H1 (cell line): ENCODE measurements at regions not wholly inside any gene's neighbourhood (a gene's known extent, or its start where the extent isn't known, plus 50 kb on each side); places are given as distances from the start of the nearest gene placed in this dataset.
A peak's percentile ranks its signal among the peaks of the same experiment; 100 is the strongest.

ENCODE experiments used
- CTCF ChIA-PET: fragments of 300-600 bp; sonication (Branson Sonifier 250); formaldehyde crosslinking; loops from one replicate; lab custom pipeline; 2021; ENCODE audit not compliant: partially characterized antibody; lab: Charles Lee
- POLR2A ChIA-PET: fragments of 300-600 bp; sonication (Branson Sonifier 250); formaldehyde crosslinking; loops from one replicate; lab custom pipeline; 2021; ENCODE audit warnings: inconsistent platforms; ENCODE audit not compliant: partially characterized antibody; lab: Charles Lee
- DNase-seq, 2 experiments: peaks; one replicate each; pipeline versions ENCODE4 v3.0.0 to v3.0.0-alpha.2; 2010 to 2022; ENCODE audit warnings: low spot score in 2 of 2, low read depth in 1 of 2, mixed read lengths in 1 of 2
- FAIRE-seq: peaks from 2 replicates; lab custom pipeline; 2011; peaks lifted over from hg19 to GRCh38; lab: Jason Lieb, UNC
- H2AFZ ChIP-seq: 2 replicates; pipeline ENCODE4 v1.8.1; 2012; ENCODE audit warnings: low read length, inconsistent platforms
- H2AK5ac ChIP-seq: 2 replicates; pipeline ENCODE4 v1.6.1; 2013; ENCODE audit warnings: low read depth, low read length
- H2BK120ac ChIP-seq: replicated peaks from 2 replicates; pipeline ENCODE3; 2013; ENCODE audit warnings: low read depth, low read length, inconsistent platforms
- H2BK12ac ChIP-seq: 2 replicates; pipeline ENCODE4 v1.6.1; 2013; ENCODE audit warnings: low read depth, low read length
- H2BK15ac ChIP-seq: 2 replicates; pipeline ENCODE4 v1.6.1; 2013; ENCODE audit warnings: low read length
- H2BK20ac ChIP-seq: 2 replicates; pipeline ENCODE4 v1.6.1; 2013; ENCODE audit warnings: low read length
- H2BK5ac ChIP-seq: 2 replicates; pipeline ENCODE4 v1.6.1; 2013; ENCODE audit warnings: low read depth, low read length
- H3K14ac ChIP-seq: 2 replicates; pipeline ENCODE4 v1.6.1; 2013; ENCODE audit warnings: inconsistent platforms; ENCODE audit not compliant: insufficient read length
- H3K18ac ChIP-seq: 2 replicates; pipeline ENCODE4 v1.6.1; 2013; ENCODE audit warnings: low read length; ENCODE audit errors: extremely low read depth
- H3K23ac ChIP-seq: 2 replicates; pipeline ENCODE4 v1.6.1; 2013; ENCODE audit warnings: inconsistent platforms; ENCODE audit not compliant: insufficient read length
- H3K23me2 ChIP-seq: 2 replicates; pipeline ENCODE4 v1.6.1; 2013; ENCODE audit warnings: low read depth, low read length
- H3K27ac ChIP-seq: 2 replicates; pipeline ENCODE4 v1.6.1; 2011; ENCODE audit warnings: low read depth, low read length, inconsistent platforms
- H3K27me3 ChIP-seq, 4 experiments: replicated peaks in 1 of 4; 1 replicate in 1 of 4; 2 replicates in 3 of 4; pipeline versions ENCODE4 v1.6.1 to v1.8.1; 2011 to 2013; ENCODE audit warnings: low read length in 3 of 4, mild to moderate bottlenecking in 3 of 4, inconsistent platforms in 2 of 4, mixed read lengths in 2 of 4, moderate library complexity in 1 of 4; ENCODE audit not compliant: control insufficient read depth in 3 of 4, insufficient read depth in 3 of 4; ENCODE audit errors: extremely low read depth in 1 of 4
- H3K36me3 ChIP-seq, 4 experiments: 2 replicates each; pipeline versions ENCODE4 v1.6.1 to v1.8.1; 2011 to 2013; ENCODE audit warnings: mild to moderate bottlenecking in 4 of 4, low read length in 3 of 4, moderate library complexity in 2 of 4, control low read depth in 1 of 4, inconsistent platforms in 1 of 4; ENCODE audit not compliant: insufficient read depth in 4 of 4, control insufficient read depth in 2 of 4
- H3K4ac ChIP-seq: replicated peaks from 2 replicates; pipeline ENCODE3; 2013; ENCODE audit warnings: low read length, low read depth, mixed read lengths, inconsistent platforms; ENCODE audit not compliant: insufficient read length
- H3K4me1 ChIP-seq, 4 experiments: replicated peaks in 1 of 4; 1 replicate in 1 of 4; 2 replicates in 3 of 4; pipeline versions ENCODE4 v1.6.1 to v1.8.1; 2011 to 2013; ENCODE audit warnings: low read length in 3 of 4, inconsistent platforms in 2 of 4, mixed read lengths in 1 of 4; ENCODE audit not compliant: insufficient read depth in 4 of 4, control insufficient read depth in 3 of 4
- H3K4me2 ChIP-seq, 2 experiments: 2 replicates each; pipeline versions ENCODE4 v1.6.1 to v1.8.1; 2011 to 2013; ENCODE audit warnings: low read depth in 2 of 2, low read length in 2 of 2, control low read depth in 1 of 2, inconsistent platforms in 1 of 2, mild to moderate bottlenecking in 1 of 2; ENCODE audit not compliant: insufficient read depth in 1 of 2
- H3K4me3 ChIP-seq, 4 experiments: fragments of 200-600, 300-600 bp in 1 of 4; sonication (generic), shearing (Covaris generic), sonication (Bioruptor Twin) in 1 of 4; 2 replicates each; pipeline versions ENCODE4 v1.5.1 to v1.8.1; 2011 to 2016; ENCODE audit warnings: low read length in 4 of 4, low read depth in 3 of 4, control low read depth in 2 of 4, inconsistent platforms in 2 of 4, mild to moderate bottlenecking in 2 of 4, mixed read lengths in 1 of 4, moderate library complexity in 1 of 4; ENCODE audit not compliant: insufficient read depth in 2 of 4; ENCODE audit errors: extremely low read depth in 1 of 4
- H3K56ac ChIP-seq: replicated peaks from 2 replicates; pipeline ENCODE3; 2013; ENCODE audit warnings: low read depth, mild to moderate bottlenecking, mixed read lengths, low read length, inconsistent platforms; ENCODE audit not compliant: insufficient read length
- H3K79me1 ChIP-seq: 2 replicates; pipeline ENCODE4 v1.6.1; 2013; ENCODE audit warnings: low read depth, low read length, control low read depth
- H3K79me2 ChIP-seq, 2 experiments: 2 replicates each; pipeline versions ENCODE4 v1.6.1 to v1.8.1; 2012 to 2013; ENCODE audit warnings: low read length in 2 of 2, mild to moderate bottlenecking in 2 of 2, inconsistent platforms in 1 of 2; ENCODE audit not compliant: insufficient read depth in 2 of 2, control insufficient read depth in 1 of 2
- H3K9ac ChIP-seq, 4 experiments: replicated peaks in 1 of 4; 1 replicate in 1 of 4; 2 replicates in 3 of 4; pipeline versions ENCODE4 v1.6.1 to v1.8.1; 2011 to 2013; ENCODE audit warnings: low read depth in 3 of 4, low read length in 3 of 4, control low read depth in 2 of 4, mild to moderate bottlenecking in 2 of 4, moderate library complexity in 2 of 4, inconsistent platforms in 1 of 4; ENCODE audit errors: extremely low read depth in 1 of 4
- H3K9me3 ChIP-seq, 2 experiments: 2 replicates each; pipeline versions ENCODE4 v1.6.1 to v1.8.1; 2012 to 2013; ENCODE audit warnings: mild to moderate bottlenecking in 2 of 2, moderate library complexity in 2 of 2, control low read depth in 1 of 2, inconsistent platforms in 1 of 2, low read depth in 1 of 2, low read length in 1 of 2, mixed read lengths in 1 of 2; ENCODE audit not compliant: insufficient read depth in 2 of 2
- H4K20me1 ChIP-seq, 2 experiments: replicated peaks in 1 of 2; 2 replicates each; pipeline versions ENCODE3 to v1.8.1; 2011 to 2013; ENCODE audit warnings: inconsistent platforms in 2 of 2, low read length in 2 of 2, mild to moderate bottlenecking in 1 of 2; ENCODE audit not compliant: insufficient read depth in 2 of 2, control insufficient read depth in 1 of 2
- H4K5ac ChIP-seq: 2 replicates; pipeline ENCODE4 v1.6.1; 2013; ENCODE audit warnings: low read length, low read depth, mixed read lengths, inconsistent platforms; ENCODE audit not compliant: insufficient read length
- H4K8ac ChIP-seq: 2 replicates; pipeline ENCODE4 v1.8.0; 2013; ENCODE audit warnings: mild to moderate bottlenecking, moderate library complexity, low read length, inconsistent platforms; ENCODE audit not compliant: insufficient read depth; ENCODE audit errors: extremely low read depth
- H4K91ac ChIP-seq: replicated peaks from 2 replicates; pipeline ENCODE3; 2013; ENCODE audit warnings: low read length, mixed read lengths, inconsistent platforms; ENCODE audit not compliant: insufficient read length
- BACH1 ChIP-seq: IDR thresholded peaks from 2 replicates; pipeline ENCODE4 v1.6.1; 2012; ENCODE audit warnings: low read length, improper control_type of control experiment
- EGR1 ChIP-seq: IDR thresholded peaks from 2 replicates; pipeline ENCODE4 v1.6.1; 2011; ENCODE audit warnings: low read depth, low read length, borderline replicate concordance
- NRF1 ChIP-seq: IDR thresholded peaks from 2 replicates; pipeline ENCODE4 v1.6.1; 2011; ENCODE audit warnings: mild to moderate bottlenecking, low read depth, low read length, improper control_type of control experiment
- POU5F1 ChIP-seq: IDR thresholded peaks from 2 replicates; pipeline ENCODE4 v1.6.1; 2011; ENCODE audit warnings: low read depth, mild to moderate bottlenecking, low read length, moderate library complexity
- RXRA ChIP-seq: IDR thresholded peaks from 2 replicates; pipeline ENCODE4 v1.6.1; 2011; ENCODE audit warnings: low read depth, mild to moderate bottlenecking, low read length, moderate library complexity; ENCODE audit not compliant: insufficient read depth
- WGBS, 2 experiments: shearing (Covaris generic) in 1 of 2; methylation state at CpG; one replicate each; pipeline versions ENCODE4 v1.1.6 to v1.1.7; 2013 to 2015; ENCODE audit warnings: low lambda C conversion rate in 2 of 2, mixed read lengths in 2 of 2, inconsistent platforms in 1 of 2, low coverage in 1 of 2, missing lambda C conversion rate in 1 of 2; ENCODE audit not compliant: insufficient replicate concordance in 2 of 2, insufficient coverage in 1 of 2, insufficient read length in 1 of 2; ENCODE audit errors: extremely low coverage in 1 of 2, missing lambda C conversion rate in 1 of 2; 5-methylcytosine and 5-hydroxymethylcytosine counted together
- TF ChIP-seq, protein P1 (sequence below), 3 experiments: IDR thresholded peaks; 1 replicate in 2 of 3; 2 replicates in 1 of 3; pipeline versions ENCODE4 v1.5.1 to v1.6.1; 2011; ENCODE audit warnings: low read length in 3 of 3, mild to moderate bottlenecking in 3 of 3, inconsistent platforms in 2 of 3, low read depth in 1 of 3, moderate library complexity in 1 of 3; ENCODE audit not compliant: insufficient read depth in 1 of 3; ENCODE audit errors: control extremely low read depth in 1 of 3
- TF ChIP-seq, protein P2 (sequence below): IDR thresholded peaks from 2 replicates; pipeline ENCODE4 v1.6.1; 2011; ENCODE audit warnings: low read depth, mild to moderate bottlenecking, low read length; ENCODE audit not compliant: insufficient read depth

DNA sequence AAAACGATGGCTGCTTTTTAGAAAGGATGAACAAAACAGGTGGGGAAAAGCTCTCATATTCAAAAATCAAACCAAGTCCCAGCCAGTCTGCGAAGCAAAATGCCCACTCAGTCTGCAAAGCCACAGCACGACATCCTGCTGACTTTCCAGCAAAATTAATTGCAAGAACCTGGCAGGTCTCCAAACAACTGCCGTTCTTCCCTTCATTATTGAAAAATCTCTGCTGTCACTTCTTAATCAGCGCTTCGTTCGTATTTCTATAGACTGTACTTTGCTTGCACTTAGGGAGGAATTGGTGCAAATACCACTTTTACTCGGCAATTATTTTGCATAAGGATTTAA, 222.4 kb downstream of the CBLN4 start:
- Histone ChIP-seq H3K14ac (no peak overlapping the region), H3K27ac (no peak overlapping the region), H3K4me2 (no peak overlapping the region), H4K8ac (no peak overlapping the region), H3K79me1 (no peaks in the 10 kb centered on the region), H2AK5ac (no peak overlapping the region), H4K91ac (no peak overlapping the region), H3K79me2 (no peaks in the 10 kb centered on the region), H3K4me1 (no peaks in the 10 kb centered on the region), H3K23me2 (no peaks in the 10 kb centered on the region), H3K27me3 (no peaks in the 10 kb centered on the region), H3K18ac (no peak overlapping the region), H2AFZ (0 out of 2 replicates have a peak overlapping the region, but pooled peaks have one; percentile 33), H3K56ac (no peak overlapping the region), H2BK12ac (no peak overlapping the region), H2BK15ac (no peak overlapping the region), H3K9ac (no peak overlapping the region), H2BK20ac (no peak overlapping the region), H4K20me1 (no peaks in the 10 kb centered on the region), H3K23ac (no peak overlapping the region), H3K4ac (no peak overlapping the region), H2BK5ac (no peak overlapping the region), H2BK120ac (no peak overlapping the region), H3K9me3 (no peaks in the 10 kb centered on the region), H4K5ac (no peak overlapping the region), H3K36me3 (no peaks in the 10 kb centered on the region), H3K4me3 (no peak overlapping the region)
- ChIA-PET CTCF (no interaction called here), POLR2A (no interaction called here)
- WGBS, 2 experiments: 88% methylated on average over 8 of the region's 8 CpGs; no CpG with 5 or more reads in 1 of the 2 experiments
- FAIRE-seq (no peak), DNase-seq (no peak)
- TF ChIP-seq, protein P1, sequence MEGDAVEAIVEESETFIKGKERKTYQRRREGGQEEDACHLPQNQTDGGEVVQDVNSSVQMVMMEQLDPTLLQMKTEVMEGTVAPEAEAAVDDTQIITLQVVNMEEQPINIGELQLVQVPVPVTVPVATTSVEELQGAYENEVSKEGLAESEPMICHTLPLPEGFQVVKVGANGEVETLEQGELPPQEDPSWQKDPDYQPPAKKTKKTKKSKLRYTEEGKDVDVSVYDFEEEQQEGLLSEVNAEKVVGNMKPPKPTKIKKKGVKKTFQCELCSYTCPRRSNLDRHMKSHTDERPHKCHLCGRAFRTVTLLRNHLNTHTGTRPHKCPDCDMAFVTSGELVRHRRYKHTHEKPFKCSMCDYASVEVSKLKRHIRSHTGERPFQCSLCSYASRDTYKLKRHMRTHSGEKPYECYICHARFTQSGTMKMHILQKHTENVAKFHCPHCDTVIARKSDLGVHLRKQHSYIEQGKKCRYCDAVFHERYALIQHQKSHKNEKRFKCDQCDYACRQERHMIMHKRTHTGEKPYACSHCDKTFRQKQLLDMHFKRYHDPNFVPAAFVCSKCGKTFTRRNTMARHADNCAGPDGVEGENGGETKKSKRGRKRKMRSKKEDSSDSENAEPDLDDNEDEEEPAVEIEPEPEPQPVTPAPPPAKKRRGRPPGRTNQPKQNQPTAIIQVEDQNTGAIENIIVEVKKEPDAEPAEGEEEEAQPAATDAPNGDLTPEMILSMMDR (IDR thresholded peaks at IDR 0.05; ENCODE audit: control extremely low read depth in 1 of 3, insufficient read depth in 1 of 3, low read depth in 1 of 3, low read length in 3 of 3): no peak
- no peak for TF ChIP-seq NRF1
- TF ChIP-seq EGR1: no peak
- no peak for TF ChIP-seq RXRA
- no peak for TF ChIP-seq POU5F1
- no peak for TF ChIP-seq BACH1
- TF ChIP-seq, protein P2, sequence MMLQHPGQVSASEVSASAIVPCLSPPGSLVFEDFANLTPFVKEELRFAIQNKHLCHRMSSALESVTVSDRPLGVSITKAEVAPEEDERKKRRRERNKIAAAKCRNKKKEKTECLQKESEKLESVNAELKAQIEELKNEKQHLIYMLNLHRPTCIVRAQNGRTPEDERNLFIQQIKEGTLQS: no peak
